ENCODE measurements at regions not wholly inside any gene's neighbourhood (a gene's known extent, or its start where the extent isn't known, plus 50 kb on each side); places are given as distances from the start of the nearest gene placed in this dataset.
"Not testable (repeated sequence)": the region's sequence is repeated elsewhere in the genome, so short reads cannot be mapped to it uniquely, and the experiment has no call there.

- Histone ChIP-seq H3K9me3 (no peaks in the 10 kb centered on the region), H3K27ac (no peak overlapping the region), H3K4me1 (ENCODE audit: control insufficient read depth in 1 of 2, insufficient read depth in 1 of 2, low read depth in 1 of 2, low read length in 1 of 2) (no peaks in the 10 kb centered on the region), H3K27me3 (no peaks in the 10 kb centered on the region), H3K36me3 (no peaks in the 10 kb centered on the region), H3K4me3 (ENCODE audit: low read depth in 1 of 2, low read length in 1 of 2) (no peak overlapping the region)
- no peak for TF ChIP-seq CTCF (IDR thresholded peaks at IDR 0.05)
These were observed 83.4 kb upstream of the KCNE2 start for GRCh38 chr21:34280389-34280795.

DNA sequence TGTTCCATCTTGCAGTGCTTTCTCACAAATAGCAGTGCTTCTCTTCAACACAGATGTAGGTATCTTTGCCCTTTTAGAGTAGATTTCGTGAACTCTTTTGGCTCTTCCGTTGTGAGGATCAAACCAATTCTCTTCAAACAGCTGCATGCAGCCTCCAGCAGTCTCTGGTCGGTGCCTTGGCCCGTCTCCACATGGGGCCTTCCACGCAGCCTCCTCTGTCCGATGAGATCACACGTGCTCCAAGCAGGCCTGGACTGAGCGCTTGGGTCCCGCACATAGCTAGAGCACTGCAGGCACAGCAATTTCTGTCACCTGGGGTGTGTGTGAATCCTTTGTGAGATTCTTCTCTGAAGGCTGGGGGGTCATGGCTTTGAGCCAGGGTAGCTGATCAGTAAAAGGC, 82.8 kb upstream of the KCNE2 start:
- no peaks in the 10 kb centered on the region for H3K36me3 ChIP-seq
- no peaks in the 10 kb centered on the region for H3K4me1 ChIP-seq (ENCODE audit: control insufficient read depth in 1 of 2, insufficient read depth in 1 of 2, low read depth in 1 of 2, low read length in 1 of 2)
- no peaks in the 10 kb centered on the region for H3K27me3 ChIP-seq
- no peak for TF ChIP-seq CTCF (IDR thresholded peaks at IDR 0.05)
- no peak overlapping the region for H3K27ac ChIP-seq
- no peak overlapping the region for H3K4me3 ChIP-seq (ENCODE audit: low read depth in 1 of 2, low read length in 1 of 2)
- no peaks in the 10 kb centered on the region for H3K9me3 ChIP-seq

GRCh38 chr21:34282223-34282622, 81.6 kb upstream of the KCNE2 start:
- no peaks in the 10 kb centered on the region for H3K27me3 ChIP-seq
- H3K9me3 ChIP-seq: no peaks in the 10 kb centered on the region
- no peaks in the 10 kb centered on the region for H3K4me1 ChIP-seq (ENCODE audit: control insufficient read depth in 1 of 2, insufficient read depth in 1 of 2, low read depth in 1 of 2, low read length in 1 of 2)
- no peak overlapping the region for H3K27ac ChIP-seq
- H3K4me3 ChIP-seq (ENCODE audit: low read depth in 1 of 2, low read length in 1 of 2): no peak overlapping the region
- no peaks in the 10 kb centered on the region for H3K36me3 ChIP-seq
- TF ChIP-seq CTCF (IDR thresholded peaks at IDR 0.05): no peak

- Histone ChIP-seq H3K36me3 (no peaks in the 10 kb centered on the region), H3K4me3 (ENCODE audit: low read depth in 1 of 2, low read length in 1 of 2) (no peak overlapping the region), H3K27me3 (no peaks in the 10 kb centered on the region), H3K27ac (no peak overlapping the region), H3K4me1 (ENCODE audit: control insufficient read depth in 1 of 2, insufficient read depth in 1 of 2, low read depth in 1 of 2, low read length in 1 of 2) (no peaks in the 10 kb centered on the region), H3K9me3 (peaks cover 6% of the 10 kb centered on the region)
- TF ChIP-seq CTCF (IDR thresholded peaks at IDR 0.05): no peak
These were observed 79.1 kb upstream of the KCNE2 start for GRCh38 chr21:34284666-34285065.

DNA sequence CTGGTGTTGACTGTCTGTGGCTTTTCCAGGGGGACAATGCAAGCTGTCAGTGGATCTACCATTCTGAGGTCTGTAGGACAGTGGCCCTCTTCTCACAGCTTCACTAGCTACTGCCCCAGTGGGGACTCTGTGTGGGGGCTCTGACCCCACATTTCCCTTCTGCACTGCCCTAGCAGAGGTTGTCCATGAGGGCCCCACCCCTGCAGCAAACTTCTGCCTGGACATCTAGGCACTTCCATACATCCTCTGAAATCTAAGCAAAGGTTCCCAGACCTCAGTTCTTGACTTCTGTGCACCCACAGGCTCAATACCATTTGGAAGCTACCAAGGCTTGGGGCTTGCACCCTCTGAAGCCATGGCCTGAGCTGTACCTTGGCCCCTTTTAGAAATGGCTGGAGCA, 75.8 kb upstream of the KCNE2 start:
- H3K4me1 ChIP-seq (ENCODE audit: control insufficient read depth in 1 of 2, insufficient read depth in 1 of 2, low read depth in 1 of 2, low read length in 1 of 2); H3K9me3 ChIP-seq; H3K27me3 ChIP-seq; H3K27ac ChIP-seq; H3K36me3 ChIP-seq; H3K4me3 ChIP-seq (ENCODE audit: low read depth in 1 of 2, low read length in 1 of 2): not testable (repeated sequence)

- H3K36me3 ChIP-seq: no peaks in the 10 kb centered on the region
These were observed 74.0 kb upstream of the KCNE2 start for GRCh38 chr21:34289856-34290255.

More at GRCh38 chr21:34289856-34290255, 74.0 kb upstream of the KCNE2 start:
- no peaks in the 10 kb centered on the region for H3K27me3 ChIP-seq
- H3K27ac ChIP-seq: no peak overlapping the region
- H3K9me3 ChIP-seq: peaks cover 6% of the 10 kb centered on the region
- TF ChIP-seq CTCF (IDR thresholded peaks at IDR 0.05): no peak
- no peaks in the 10 kb centered on the region for H3K4me1 ChIP-seq (ENCODE audit: control insufficient read depth in 1 of 2, insufficient read depth in 1 of 2, low read depth in 1 of 2, low read length in 1 of 2)
- no peak overlapping the region for H3K4me3 ChIP-seq (ENCODE audit: low read depth in 1 of 2, low read length in 1 of 2)

All from neutrophil (primary cell).